ENCODE measurements at regions not wholly inside any gene's neighbourhood (a gene's known extent, or its start where the extent isn't known, plus 50 kb on each side); places are given as distances from the start of the nearest gene placed in this dataset.

DNA sequence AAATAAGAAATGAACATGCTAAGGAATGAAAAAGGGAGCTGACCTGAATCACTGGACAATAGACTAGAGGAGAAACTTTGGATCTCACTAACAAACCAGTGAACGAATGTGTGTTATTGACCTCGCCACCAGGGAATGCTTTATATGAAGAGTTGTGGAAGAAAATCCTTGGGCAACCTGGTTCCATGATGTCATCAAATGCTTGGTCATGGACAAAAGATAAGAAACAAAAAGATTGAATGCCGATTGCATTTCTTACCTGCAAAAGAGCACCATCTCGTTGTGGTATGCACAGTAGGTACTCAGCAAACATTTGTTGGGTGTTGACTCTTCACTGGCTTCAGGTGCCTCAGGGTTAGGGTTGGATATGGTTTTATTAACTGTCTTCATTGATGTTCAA, 165.2 kb upstream of the TSHZ2 start:
- TF ChIP-seq, protein P1, sequence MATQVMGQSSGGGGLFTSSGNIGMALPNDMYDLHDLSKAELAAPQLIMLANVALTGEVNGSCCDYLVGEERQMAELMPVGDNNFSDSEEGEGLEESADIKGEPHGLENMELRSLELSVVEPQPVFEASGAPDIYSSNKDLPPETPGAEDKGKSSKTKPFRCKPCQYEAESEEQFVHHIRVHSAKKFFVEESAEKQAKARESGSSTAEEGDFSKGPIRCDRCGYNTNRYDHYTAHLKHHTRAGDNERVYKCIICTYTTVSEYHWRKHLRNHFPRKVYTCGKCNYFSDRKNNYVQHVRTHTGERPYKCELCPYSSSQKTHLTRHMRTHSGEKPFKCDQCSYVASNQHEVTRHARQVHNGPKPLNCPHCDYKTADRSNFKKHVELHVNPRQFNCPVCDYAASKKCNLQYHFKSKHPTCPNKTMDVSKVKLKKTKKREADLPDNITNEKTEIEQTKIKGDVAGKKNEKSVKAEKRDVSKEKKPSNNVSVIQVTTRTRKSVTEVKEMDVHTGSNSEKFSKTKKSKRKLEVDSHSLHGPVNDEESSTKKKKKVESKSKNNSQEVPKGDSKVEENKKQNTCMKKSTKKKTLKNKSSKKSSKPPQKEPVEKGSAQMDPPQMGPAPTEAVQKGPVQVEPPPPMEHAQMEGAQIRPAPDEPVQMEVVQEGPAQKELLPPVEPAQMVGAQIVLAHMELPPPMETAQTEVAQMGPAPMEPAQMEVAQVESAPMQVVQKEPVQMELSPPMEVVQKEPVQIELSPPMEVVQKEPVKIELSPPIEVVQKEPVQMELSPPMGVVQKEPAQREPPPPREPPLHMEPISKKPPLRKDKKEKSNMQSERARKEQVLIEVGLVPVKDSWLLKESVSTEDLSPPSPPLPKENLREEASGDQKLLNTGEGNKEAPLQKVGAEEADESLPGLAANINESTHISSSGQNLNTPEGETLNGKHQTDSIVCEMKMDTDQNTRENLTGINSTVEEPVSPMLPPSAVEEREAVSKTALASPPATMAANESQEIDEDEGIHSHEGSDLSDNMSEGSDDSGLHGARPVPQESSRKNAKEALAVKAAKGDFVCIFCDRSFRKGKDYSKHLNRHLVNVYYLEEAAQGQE (IDR thresholded peaks at IDR 0.05; ENCODE audit: borderline replicate concordance): no peak
- TF ChIP-seq POLR2AphosphoS5 (IDR thresholded peaks at IDR 0.05): no peak
